ENCODE measurements at regions not wholly inside any gene's neighbourhood (a gene's known extent, or its start where the extent isn't known, plus 50 kb on each side); places are given as distances from the start of the nearest gene placed in this dataset.

DNA sequence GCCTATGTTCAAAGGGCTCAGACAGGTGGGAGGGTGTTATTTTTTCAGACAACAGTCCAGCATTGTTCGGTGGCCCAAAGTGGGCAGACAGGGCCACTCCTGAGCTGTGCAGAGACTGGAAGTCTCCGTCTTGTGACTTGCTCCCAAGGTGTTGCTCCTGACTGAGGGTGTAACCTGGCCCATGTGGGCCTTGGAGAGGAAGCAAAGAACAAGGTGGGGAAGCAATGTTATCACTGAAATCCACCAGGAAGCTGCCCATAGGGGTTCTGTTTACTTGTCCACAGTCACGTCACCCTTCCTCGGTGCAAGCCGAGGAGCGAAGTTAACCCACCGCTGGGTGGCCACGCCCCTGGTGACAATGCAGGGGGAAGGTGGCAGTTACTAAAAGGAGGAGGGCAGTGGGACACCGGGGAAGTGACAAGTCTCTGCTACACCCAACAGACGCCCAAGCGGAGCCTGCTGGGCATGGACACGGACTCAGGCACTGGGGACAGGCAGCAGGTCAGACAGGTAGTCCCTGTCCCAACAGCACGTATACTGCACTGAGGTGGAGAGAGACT lies 311.6 kb upstream of the MKI67 start:
- TF ChIP-seq POLR2A (IDR thresholded peaks at IDR 0.05; ENCODE audit: low read length) (no peak), GATA1 (IDR thresholded peaks at IDR 0.05; ENCODE audit: low read depth, low read length) (no peak)

Measured in erythroblast (primary cell).